Ascending aorta (tissue), 2 donors: ENCODE measurements at regions not wholly inside any gene's neighbourhood (a gene's known extent, or its start where the extent isn't known, plus 50 kb on each side); places are given as distances from the start of the nearest gene placed in this dataset.

Experiments used
- DNase-seq, 2 donors: peaks; one replicate each; pipeline ENCODE4 v3.0.0-alpha.2; 2019; ENCODE audit warnings: low spot score in 2 of 2
- H3K27ac ChIP-seq, 2 donors: fragments of 200-600 bp; sonication (generic); one replicate each; pipeline ENCODE4 v1.5.1; 2016 to 2017; ENCODE audit warnings: mild to moderate bottlenecking in 1 of 2
- H3K27me3 ChIP-seq: fragments of 200-600 bp; sonication (generic); one replicate; pipeline ENCODE4 v1.5.1; 2017
- H3K36me3 ChIP-seq, 2 donors: fragments of 200-600 bp; sonication (generic); one replicate each; pipeline ENCODE4 v1.5.1; 2016
- H3K4me1 ChIP-seq, 2 donors: fragments of 200-600 bp; sonication (generic); one replicate each; pipeline ENCODE4 v1.5.1; 2016 to 2017; ENCODE audit warnings: mild to moderate bottlenecking in 1 of 2
- H3K4me3 ChIP-seq, 2 donors: fragments of 200-600 bp; sonication (generic); one replicate each; pipeline ENCODE4 v1.5.1; 2016 to 2017; ENCODE audit warnings: mild to moderate bottlenecking in 1 of 2
- H3K9me3 ChIP-seq, 2 donors: fragments of 200-600 bp; sonication (generic); one replicate each; pipeline ENCODE4 v1.5.1; 2016
- intact Hi-C: fragments of 100-400 bp; cut with DNase I; formaldehyde crosslinking; loops from one replicate; pipeline ENCODE4 v1.15.1; 2023
- TF ChIP-seq, protein P1 (sequence below), 3 experiments: fragments of 200-600 bp in 2 of 3; fragments of 450-650 bp in 1 of 3; sonication (generic) in 2 of 3; IDR thresholded peaks; one replicate each; pipeline ENCODE4 v1.5.1; 2016 to 2019; ENCODE audit warnings: antibody characterized with exemption in 3 of 3, mild to moderate bottlenecking in 1 of 3, moderate library complexity in 1 of 3

DNA sequence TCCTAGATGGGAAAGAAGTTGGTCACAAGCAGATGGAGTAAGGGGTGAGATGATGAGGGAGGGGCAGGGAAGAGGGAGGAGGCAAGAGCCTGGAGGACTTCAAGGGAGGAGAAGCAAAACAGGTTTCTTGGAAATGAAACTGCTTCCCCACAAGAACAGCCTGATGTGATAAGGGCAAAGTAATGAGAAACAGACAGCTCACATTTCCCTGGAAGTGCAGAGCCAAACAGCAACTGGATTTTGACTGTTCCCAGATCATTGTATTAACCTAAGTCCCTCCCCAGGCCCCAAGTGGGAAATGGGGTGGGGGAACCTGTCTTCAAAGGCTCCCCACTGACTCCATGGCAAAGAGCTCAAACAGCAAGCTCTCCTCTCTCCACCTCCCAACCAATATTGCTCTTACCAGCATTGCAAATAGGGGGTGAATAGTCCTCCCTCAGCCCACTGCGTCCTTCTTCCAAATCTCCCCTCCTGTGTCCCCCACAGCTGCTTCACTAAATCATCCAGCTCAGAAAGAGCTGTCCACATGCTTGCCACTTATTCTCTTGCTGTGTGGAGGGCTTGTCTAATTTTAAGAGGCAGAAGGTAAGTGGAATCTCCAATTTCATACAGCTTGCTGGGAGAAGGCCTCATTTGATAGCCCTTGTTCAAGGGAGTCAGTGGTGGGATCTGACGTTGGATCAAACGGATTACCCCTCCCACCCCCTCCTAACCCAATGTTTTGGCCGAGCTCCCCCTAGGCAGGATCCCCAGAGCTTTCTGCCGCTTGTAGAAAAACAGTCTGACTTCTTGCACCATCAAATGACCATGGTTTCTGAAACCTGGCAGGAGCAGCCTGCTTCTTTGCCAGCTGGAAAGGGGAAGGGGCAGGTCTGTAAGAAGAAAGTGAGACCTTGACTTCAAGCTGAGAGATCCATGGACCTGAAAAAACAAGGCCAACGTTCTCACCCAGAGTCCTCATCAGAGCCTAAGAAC lies 56.3 kb upstream of the SMIM36 start:
- Histone ChIP-seq H3K27ac (no peak overlapping the region), H3K36me3 (no peaks in the 10 kb centered on the region), H3K27me3 (no peaks in the 10 kb centered on the region), H3K9me3 (no peaks in the 10 kb centered on the region), H3K4me1 (no peaks in the 10 kb centered on the region), H3K4me3 (no peak overlapping the region)
- TF ChIP-seq, protein P1, sequence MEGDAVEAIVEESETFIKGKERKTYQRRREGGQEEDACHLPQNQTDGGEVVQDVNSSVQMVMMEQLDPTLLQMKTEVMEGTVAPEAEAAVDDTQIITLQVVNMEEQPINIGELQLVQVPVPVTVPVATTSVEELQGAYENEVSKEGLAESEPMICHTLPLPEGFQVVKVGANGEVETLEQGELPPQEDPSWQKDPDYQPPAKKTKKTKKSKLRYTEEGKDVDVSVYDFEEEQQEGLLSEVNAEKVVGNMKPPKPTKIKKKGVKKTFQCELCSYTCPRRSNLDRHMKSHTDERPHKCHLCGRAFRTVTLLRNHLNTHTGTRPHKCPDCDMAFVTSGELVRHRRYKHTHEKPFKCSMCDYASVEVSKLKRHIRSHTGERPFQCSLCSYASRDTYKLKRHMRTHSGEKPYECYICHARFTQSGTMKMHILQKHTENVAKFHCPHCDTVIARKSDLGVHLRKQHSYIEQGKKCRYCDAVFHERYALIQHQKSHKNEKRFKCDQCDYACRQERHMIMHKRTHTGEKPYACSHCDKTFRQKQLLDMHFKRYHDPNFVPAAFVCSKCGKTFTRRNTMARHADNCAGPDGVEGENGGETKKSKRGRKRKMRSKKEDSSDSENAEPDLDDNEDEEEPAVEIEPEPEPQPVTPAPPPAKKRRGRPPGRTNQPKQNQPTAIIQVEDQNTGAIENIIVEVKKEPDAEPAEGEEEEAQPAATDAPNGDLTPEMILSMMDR (IDR thresholded peaks at IDR 0.05) = no peak
- DNase-seq = no peak
- intact Hi-C loops = no loop called here

DNA sequence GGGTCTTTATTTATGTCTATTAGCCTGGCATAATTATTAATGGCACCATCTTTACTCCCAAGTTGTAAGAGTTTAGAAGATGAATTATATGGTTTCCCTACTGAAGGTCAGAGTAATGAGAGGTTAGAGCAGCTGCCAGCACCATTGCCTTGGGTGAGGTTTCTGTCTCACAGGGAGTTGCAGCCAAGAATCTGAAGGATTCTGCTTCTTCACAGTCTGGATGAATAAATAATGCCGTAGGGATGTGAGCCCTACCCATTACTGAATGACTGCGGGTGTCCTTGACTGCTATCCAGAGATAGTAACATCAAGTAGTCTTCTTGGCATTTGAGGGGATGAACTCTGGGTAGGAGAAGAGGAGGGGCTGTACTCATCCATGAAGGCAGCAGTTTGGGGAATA lies 52.8 kb upstream of the SMIM36 start:
- H3K4me3 ChIP-seq = no peak overlapping the region
- no peaks in the 10 kb centered on the region for H3K27me3 ChIP-seq
- TF ChIP-seq, protein P1 (IDR thresholded peaks at IDR 0.05) = no peak
- DNase-seq = no peak
- H3K4me1 ChIP-seq = no peaks in the 10 kb centered on the region
- H3K36me3 ChIP-seq = no peaks in the 10 kb centered on the region
- intact Hi-C loops = no loop called here
- no peaks in the 10 kb centered on the region for H3K9me3 ChIP-seq
- no peak overlapping the region for H3K27ac ChIP-seq

DNA sequence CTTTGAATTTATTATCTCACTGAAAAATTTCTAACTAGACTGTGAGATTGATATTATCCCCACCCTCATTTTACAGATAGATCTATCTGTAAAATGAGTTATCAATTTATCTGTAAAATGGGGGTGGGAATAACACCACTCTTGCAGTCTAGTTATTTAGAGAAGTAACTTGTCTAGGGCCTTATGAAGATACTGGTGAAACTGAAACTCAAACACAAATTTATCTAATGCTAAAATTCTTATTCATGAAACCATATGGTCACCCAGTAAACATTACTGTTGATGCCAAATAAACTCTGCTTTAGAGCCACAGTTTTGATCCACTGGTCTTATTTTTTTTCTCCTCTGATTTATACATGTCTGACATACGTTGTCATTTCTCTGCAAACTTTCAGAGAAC lies 52.1 kb upstream of the SMIM36 start:
- Histone ChIP-seq H3K9me3 (no peaks in the 10 kb centered on the region), H3K27me3 (no peaks in the 10 kb centered on the region), H3K4me1 (no peaks in the 10 kb centered on the region), H3K36me3 (no peaks in the 10 kb centered on the region), H3K27ac (no peak overlapping the region), H3K4me3 (no peak overlapping the region)
- TF ChIP-seq, protein P1 (IDR thresholded peaks at IDR 0.05) = no peak
- DNase-seq = no peak
- intact Hi-C loops = no loop called here

DNA sequence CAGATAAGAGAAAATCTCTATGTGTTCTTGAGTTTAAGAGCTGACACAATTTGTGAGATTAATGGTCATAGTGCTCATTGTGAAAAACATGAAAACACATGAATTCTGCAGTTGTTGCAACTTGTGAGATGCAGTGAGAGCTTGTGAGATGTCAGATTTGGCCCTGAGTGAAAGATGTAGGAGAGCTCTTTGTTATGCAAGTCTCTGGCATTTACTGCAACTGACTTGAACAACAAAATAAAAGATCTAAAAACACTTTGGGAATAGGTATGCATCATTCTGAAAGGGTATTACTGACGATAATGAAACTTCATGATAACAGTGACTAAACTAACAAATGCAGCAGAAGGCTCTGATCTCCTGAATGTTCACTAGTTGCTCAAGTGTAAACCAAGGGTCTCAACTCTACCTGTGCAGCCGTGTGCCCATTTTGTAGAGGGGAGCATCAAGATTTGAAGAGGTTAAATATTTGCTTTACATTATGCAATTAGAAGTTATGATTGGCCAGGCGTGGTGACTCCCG lies 50.8 kb upstream of the SMIM36 start:
- no peaks in the 10 kb centered on the region for H3K4me1 ChIP-seq
- no peak for DNase-seq
- H3K4me3 ChIP-seq = no peak overlapping the region
- intact Hi-C loops = no loop called here
- TF ChIP-seq, protein P1 (IDR thresholded peaks at IDR 0.05) = no peak
- H3K36me3 ChIP-seq = no peaks in the 10 kb centered on the region
- no peaks in the 10 kb centered on the region for H3K27me3 ChIP-seq
- no peak overlapping the region for H3K27ac ChIP-seq
- H3K9me3 ChIP-seq = no peaks in the 10 kb centered on the region

DNA sequence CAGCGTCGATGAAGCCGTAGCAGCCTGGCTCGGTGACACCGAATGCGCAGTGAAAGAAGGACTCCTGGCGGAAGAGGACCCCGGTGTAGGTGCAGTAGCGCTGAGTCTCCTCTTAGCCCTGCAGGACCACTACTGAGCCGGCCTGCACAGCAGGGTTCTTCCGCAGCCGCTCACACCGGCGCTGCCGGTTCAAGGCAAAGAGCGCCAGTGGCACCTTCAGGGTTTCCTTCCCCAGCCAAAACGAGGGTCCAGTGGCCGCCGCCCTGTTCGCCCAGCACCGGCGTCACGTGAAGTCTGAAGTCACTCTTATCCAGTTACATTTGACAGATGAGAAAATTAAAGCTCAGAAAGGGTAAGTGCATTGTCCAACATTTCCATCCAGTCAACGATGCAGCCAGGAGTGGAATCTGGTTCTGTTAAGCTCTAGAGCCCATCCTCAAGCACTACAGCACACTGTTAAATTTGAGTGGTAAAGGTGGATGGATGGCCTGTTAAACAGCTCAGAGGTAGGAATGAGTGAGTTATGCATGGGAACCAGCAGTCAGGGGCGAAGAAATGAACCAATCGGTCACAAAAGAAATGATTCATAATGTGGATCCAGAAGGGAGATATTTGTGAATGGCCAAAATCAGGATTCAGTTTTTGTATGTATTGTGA lies 50.2 kb upstream of the SMIM36 start:
- Histone ChIP-seq H3K27ac (no peak overlapping the region), H3K36me3 (no peaks in the 10 kb centered on the region), H3K27me3 (no peaks in the 10 kb centered on the region), H3K9me3 (no peaks in the 10 kb centered on the region), H3K4me1 (no peaks in the 10 kb centered on the region), H3K4me3 (no peak overlapping the region)
- no peak for DNase-seq
- TF ChIP-seq, protein P1 (IDR thresholded peaks at IDR 0.05) = no peak
- intact Hi-C loops = no loop called here
